ENCODE measurements at regions not wholly inside any gene's neighbourhood (a gene's known extent, or its start where the extent isn't known, plus 50 kb on each side); places are given as distances from the start of the nearest gene placed in this dataset.

DNA sequence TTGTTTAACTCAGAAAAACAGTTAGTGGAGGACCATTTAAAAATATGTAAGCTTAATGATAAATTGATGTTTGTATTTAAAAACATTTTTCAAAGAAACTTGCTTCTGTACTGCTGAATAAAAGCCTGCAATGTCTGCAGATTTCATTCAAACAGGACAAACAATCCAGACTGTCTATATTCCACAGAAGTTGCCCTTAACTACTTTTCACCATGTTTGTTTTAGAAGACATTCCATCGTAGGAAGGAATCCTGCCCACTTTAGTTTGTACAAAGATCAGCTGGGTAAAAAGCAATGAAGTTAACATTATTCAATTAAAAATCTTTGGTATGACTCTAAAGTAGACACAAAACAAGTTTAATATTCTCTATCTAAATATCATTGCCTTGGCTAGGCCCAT is 195.7 kb upstream of the CCNH start:
- TF ChIP-seq, protein P1, sequence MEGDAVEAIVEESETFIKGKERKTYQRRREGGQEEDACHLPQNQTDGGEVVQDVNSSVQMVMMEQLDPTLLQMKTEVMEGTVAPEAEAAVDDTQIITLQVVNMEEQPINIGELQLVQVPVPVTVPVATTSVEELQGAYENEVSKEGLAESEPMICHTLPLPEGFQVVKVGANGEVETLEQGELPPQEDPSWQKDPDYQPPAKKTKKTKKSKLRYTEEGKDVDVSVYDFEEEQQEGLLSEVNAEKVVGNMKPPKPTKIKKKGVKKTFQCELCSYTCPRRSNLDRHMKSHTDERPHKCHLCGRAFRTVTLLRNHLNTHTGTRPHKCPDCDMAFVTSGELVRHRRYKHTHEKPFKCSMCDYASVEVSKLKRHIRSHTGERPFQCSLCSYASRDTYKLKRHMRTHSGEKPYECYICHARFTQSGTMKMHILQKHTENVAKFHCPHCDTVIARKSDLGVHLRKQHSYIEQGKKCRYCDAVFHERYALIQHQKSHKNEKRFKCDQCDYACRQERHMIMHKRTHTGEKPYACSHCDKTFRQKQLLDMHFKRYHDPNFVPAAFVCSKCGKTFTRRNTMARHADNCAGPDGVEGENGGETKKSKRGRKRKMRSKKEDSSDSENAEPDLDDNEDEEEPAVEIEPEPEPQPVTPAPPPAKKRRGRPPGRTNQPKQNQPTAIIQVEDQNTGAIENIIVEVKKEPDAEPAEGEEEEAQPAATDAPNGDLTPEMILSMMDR (IDR thresholded peaks at IDR 0.05): no peak
- no peak for TF ChIP-seq POLR2AphosphoS5 (IDR thresholded peaks at IDR 0.05; ENCODE audit: low read depth, low read length)
- TF ChIP-seq, protein P2, sequence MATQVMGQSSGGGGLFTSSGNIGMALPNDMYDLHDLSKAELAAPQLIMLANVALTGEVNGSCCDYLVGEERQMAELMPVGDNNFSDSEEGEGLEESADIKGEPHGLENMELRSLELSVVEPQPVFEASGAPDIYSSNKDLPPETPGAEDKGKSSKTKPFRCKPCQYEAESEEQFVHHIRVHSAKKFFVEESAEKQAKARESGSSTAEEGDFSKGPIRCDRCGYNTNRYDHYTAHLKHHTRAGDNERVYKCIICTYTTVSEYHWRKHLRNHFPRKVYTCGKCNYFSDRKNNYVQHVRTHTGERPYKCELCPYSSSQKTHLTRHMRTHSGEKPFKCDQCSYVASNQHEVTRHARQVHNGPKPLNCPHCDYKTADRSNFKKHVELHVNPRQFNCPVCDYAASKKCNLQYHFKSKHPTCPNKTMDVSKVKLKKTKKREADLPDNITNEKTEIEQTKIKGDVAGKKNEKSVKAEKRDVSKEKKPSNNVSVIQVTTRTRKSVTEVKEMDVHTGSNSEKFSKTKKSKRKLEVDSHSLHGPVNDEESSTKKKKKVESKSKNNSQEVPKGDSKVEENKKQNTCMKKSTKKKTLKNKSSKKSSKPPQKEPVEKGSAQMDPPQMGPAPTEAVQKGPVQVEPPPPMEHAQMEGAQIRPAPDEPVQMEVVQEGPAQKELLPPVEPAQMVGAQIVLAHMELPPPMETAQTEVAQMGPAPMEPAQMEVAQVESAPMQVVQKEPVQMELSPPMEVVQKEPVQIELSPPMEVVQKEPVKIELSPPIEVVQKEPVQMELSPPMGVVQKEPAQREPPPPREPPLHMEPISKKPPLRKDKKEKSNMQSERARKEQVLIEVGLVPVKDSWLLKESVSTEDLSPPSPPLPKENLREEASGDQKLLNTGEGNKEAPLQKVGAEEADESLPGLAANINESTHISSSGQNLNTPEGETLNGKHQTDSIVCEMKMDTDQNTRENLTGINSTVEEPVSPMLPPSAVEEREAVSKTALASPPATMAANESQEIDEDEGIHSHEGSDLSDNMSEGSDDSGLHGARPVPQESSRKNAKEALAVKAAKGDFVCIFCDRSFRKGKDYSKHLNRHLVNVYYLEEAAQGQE (IDR thresholded peaks at IDR 0.05; ENCODE audit: insufficient read depth in 1 of 2, low read depth in 2 of 2, low read length in 1 of 2): no peak

Data from Panc1 (cell line).